Naive thymus-derived CD4-positive, alpha-beta T cell (primary cell): ENCODE measurements at regions not wholly inside any gene's neighbourhood (a gene's known extent, or its start where the extent isn't known, plus 50 kb on each side); places are given as distances from the start of the nearest gene placed in this dataset.
"Not testable (repeated sequence)": the region's sequence is repeated elsewhere in the genome, so short reads cannot be mapped to it uniquely, and the experiment has no call there.

Experiments used
- ATAC-seq: fragments of 150-1000 bp; cut with Tn5 transposase; 2 replicates; pipeline ENCODE4 v1.10.0; 2021; ENCODE audit warnings: mild to moderate bottlenecking, moderate library complexity
- CTCF ChIA-PET: fragments of 350-600 bp; sonication (Branson Sonifier 250); formaldehyde crosslinking; loops from one replicate; lab custom pipeline; 2021; ENCODE audit warnings: antibody characterized with exemption; lab: Charles Lee
- POLR2A ChIA-PET: fragments of 350-600 bp; sonication (Branson Sonifier 250); formaldehyde crosslinking; loops from one replicate; lab custom pipeline; 2021; ENCODE audit warnings: antibody characterized with exemption, inconsistent platforms; lab: Charles Lee
- DNase-seq, 9 donors: peaks; one replicate each; pipeline versions ENCODE4 v3.0.0 to v3.0.0-alpha.2; 2020 to 2022; ENCODE audit warnings: mixed read lengths in 1 of 9
- H3K27ac ChIP-seq: one replicate; pipeline ENCODE4 v1.7.0; 2013; ENCODE audit warnings: mild to moderate bottlenecking, low read depth, low read length, moderate library complexity
- H3K27me3 ChIP-seq, 2 donors: one replicate each; pipeline ENCODE4 v1.7.0; 2013; ENCODE audit warnings: low read length in 2 of 2, mild to moderate bottlenecking in 2 of 2, moderate library complexity in 2 of 2; ENCODE audit not compliant: control insufficient read depth in 2 of 2, insufficient read depth in 2 of 2
- H3K36me3 ChIP-seq, 3 experiments: 1 replicate in 2 of 3; 2 replicates in 1 of 3; pipeline ENCODE4 v1.7.0; 2013; ENCODE audit warnings: low read length in 3 of 3, mild to moderate bottlenecking in 3 of 3, moderate library complexity in 1 of 3; ENCODE audit not compliant: insufficient read depth in 3 of 3, control insufficient read depth in 2 of 3
- H3K4me1 ChIP-seq, 2 donors: one replicate each; pipeline ENCODE4 v1.7.0; 2013; ENCODE audit warnings: low read length in 2 of 2, mild to moderate bottlenecking in 2 of 2, moderate library complexity in 1 of 2; ENCODE audit not compliant: control insufficient read depth in 2 of 2, insufficient read depth in 2 of 2
- H3K4me3 ChIP-seq: 2 replicates; pipeline ENCODE4 v1.7.0; 2013; ENCODE audit warnings: mild to moderate bottlenecking, low read length
- H3K9me3 ChIP-seq, 3 experiments: 1 replicate in 2 of 3; 2 replicates in 1 of 3; pipeline ENCODE4 v1.7.0; 2013; ENCODE audit warnings: low read length in 3 of 3; ENCODE audit not compliant: control insufficient read depth in 2 of 3
- H3K27ac Mint-ChIP-seq, 9 donors: one replicate each; pipeline ENCODE4 v1.8.0; 2020 to 2022; ENCODE audit warnings: mixed read lengths in 9 of 9, mild to moderate bottlenecking in 8 of 9, moderate library complexity in 5 of 9, inconsistent platforms in 2 of 9
- H3K27me3 Mint-ChIP-seq, 5 donors: one replicate each; pipeline ENCODE4 v1.8.0; 2021 to 2022; ENCODE audit warnings: mixed read lengths in 5 of 5, mild to moderate bottlenecking in 1 of 5
- H3K36me3 Mint-ChIP-seq, 5 donors: one replicate each; pipeline ENCODE4 v1.8.0; 2020 to 2022; ENCODE audit warnings: mixed read lengths in 5 of 5, mild to moderate bottlenecking in 3 of 5, inconsistent platforms in 1 of 5
- H3K4me1 Mint-ChIP-seq, 7 donors: one replicate each; pipeline ENCODE4 v1.8.0; 2020 to 2022; ENCODE audit warnings: mixed read lengths in 7 of 7, mild to moderate bottlenecking in 3 of 7, inconsistent platforms in 1 of 7
- H3K4me3 Mint-ChIP-seq, 10 donors: one replicate each; pipeline ENCODE4 v1.8.0; 2020 to 2022; ENCODE audit warnings: mild to moderate bottlenecking in 10 of 10, mixed read lengths in 10 of 10, moderate library complexity in 6 of 10, inconsistent platforms in 2 of 10
- H3K9me3 Mint-ChIP-seq, 11 donors: one replicate each; pipeline ENCODE4 v1.8.0; 2020 to 2022; ENCODE audit warnings: mixed read lengths in 11 of 11, mild to moderate bottlenecking in 4 of 11, inconsistent platforms in 1 of 11, moderate library complexity in 1 of 11
- intact Hi-C, 2 donors: fragments of 100-400 bp; cut with micrococcal nuclease; formaldehyde crosslinking; loops; one replicate each; pipeline ENCODE4 v1.15.1; 2023

DNA sequence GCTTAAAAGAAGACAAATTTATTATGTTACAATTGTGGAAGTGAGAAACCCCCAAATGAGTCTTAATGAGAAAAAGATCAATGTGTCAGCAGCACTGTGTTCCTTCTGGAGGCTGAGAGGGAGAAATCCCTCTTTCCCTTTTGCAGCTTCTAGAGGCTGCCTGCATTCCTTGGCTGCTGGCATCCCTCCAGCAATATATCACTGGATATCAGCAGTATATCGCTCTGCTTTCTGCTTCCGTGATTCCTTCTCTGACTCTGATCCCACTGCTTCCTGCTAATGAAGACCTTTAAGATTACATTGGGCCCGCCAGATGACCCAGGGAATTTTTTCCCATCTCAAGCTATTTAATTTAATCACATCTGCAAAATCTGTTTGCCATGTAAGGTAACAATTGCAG, 1008.0 kb downstream of the RAPGEF2 start:
- intact Hi-C loops, result no loop called here
- Histone ChIP-seq H3K4me1 (no peaks in the 10 kb centered on the region), H3K27me3 (no peaks in the 10 kb centered on the region), H3K27ac (no peak overlapping the region), H3K9me3 (peaks cover 0 to 11% (median 0%) of the 10 kb centered on the region in 3 experiments), H3K4me3 (no peak overlapping the region), H3K36me3 (no peaks in the 10 kb centered on the region)
- H3K4me1 Mint-ChIP-seq, result no peaks in the 10 kb centered on the region
- H3K4me3 Mint-ChIP-seq, result no peak overlapping the region
- H3K27me3 Mint-ChIP-seq, result no peaks in the 10 kb centered on the region
- DNase-seq, result no peak
- H3K36me3 Mint-ChIP-seq, result peaks cover 0 to 5% (median 0%) of the 10 kb centered on the region in 5 donors
- CTCF ChIA-PET, result no interaction called here
- no peak overlapping the region for H3K27ac Mint-ChIP-seq
- H3K9me3 Mint-ChIP-seq, result peaks cover 9 to 41% (median 22%) of the 10 kb centered on the region in 11 donors
- ATAC-seq, result no peak
- POLR2A ChIA-PET, result no interaction called here

- intact Hi-C loops, result no loop called here
- POLR2A ChIA-PET, result no interaction called here
- H3K4me1 ChIP-seq, result no peaks in the 10 kb centered on the region
- Mint-ChIP-seq H3K36me3 (no peaks in the 10 kb centered on the region), H3K4me3 (no peak overlapping the region), H3K4me1 (no peaks in the 10 kb centered on the region), H3K27me3 (no peaks in the 10 kb centered on the region), H3K9me3 (peaks cover 0 to 28% (median 10%) of the 10 kb centered on the region in 11 donors), H3K27ac (no peak overlapping the region)
- ATAC-seq (no peak), DNase-seq (no peak)
- CTCF ChIA-PET, result no interaction called here
- H3K27ac ChIP-seq, result no peak overlapping the region
- no peaks in the 10 kb centered on the region for H3K27me3 ChIP-seq
- no peaks in the 10 kb centered on the region for H3K36me3 ChIP-seq
- no peaks in the 10 kb centered on the region for H3K9me3 ChIP-seq
- H3K4me3 ChIP-seq, result no peak overlapping the region
Observed at GRCh38 chr4:160117686-160118085, 1014.8 kb downstream of the RAPGEF2 start.

DNA sequence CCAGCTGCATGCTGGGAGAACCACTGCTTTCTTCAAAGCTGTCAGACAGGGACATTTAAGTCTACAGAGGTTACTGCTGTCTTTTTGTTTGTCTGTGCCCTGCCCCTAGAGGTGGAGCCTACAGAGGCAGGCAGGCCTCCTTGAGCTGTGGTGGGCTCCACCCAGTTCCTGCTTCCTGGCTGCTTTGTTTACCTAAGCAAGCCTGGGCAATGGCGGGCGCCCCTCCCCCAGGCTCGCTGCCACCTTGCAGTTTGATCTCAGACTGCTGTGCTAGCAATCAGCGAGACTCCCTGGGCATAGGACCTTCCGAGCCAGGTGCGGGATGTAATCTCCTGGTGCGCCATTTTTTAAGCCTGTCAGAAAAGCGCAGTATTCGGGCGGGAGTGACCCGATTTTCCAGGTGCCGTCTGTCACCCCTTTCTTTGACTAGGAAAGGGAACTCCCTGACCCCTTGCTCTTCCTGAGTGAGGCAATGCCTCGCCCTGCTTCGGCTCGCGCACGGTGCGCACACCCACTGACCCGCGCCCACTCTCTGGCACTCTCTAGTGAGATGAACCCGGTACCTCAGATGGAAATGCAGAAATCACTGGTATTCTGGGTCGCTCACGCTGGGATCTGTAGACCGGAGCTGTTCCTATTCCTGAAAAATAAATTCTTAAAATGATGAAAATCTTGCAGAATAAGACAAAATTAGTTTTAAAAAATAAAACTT, 1022.9 kb downstream of the RAPGEF2 start:
- H3K27me3 Mint-ChIP-seq, ATAC-seq, H3K4me1 ChIP-seq, H3K36me3 Mint-ChIP-seq, POLR2A ChIA-PET, H3K9me3 Mint-ChIP-seq, CTCF ChIA-PET, H3K4me3 ChIP-seq, H3K4me1 Mint-ChIP-seq, H3K9me3 ChIP-seq, H3K27me3 ChIP-seq, H3K27ac ChIP-seq, H3K36me3 ChIP-seq, intact Hi-C loops: not testable (repeated sequence)
- peak in 2 of 9 donors; percentile 1 to 14 for DNase-seq
- H3K4me3 Mint-ChIP-seq, result peak overlapping the region in 3 of 10 donors; percentile 36 to 58 (median 43)
- H3K27ac Mint-ChIP-seq, result peak overlapping the region in 1 of 9 donors; percentile 64

- no peaks in the 10 kb centered on the region for H3K4me1 Mint-ChIP-seq
- intact Hi-C loops, result no loop called here
- DNase-seq (no peak), ATAC-seq (no peak)
- no peak overlapping the region for H3K27ac Mint-ChIP-seq
- H3K4me3 ChIP-seq, result no peak overlapping the region
- H3K4me1 ChIP-seq, result no peaks in the 10 kb centered on the region
- H3K9me3 Mint-ChIP-seq, result peaks cover 3 to 16% (median 9%) of the 10 kb centered on the region in 11 donors
- peaks cover 0 to 8% (median 0%) of the 10 kb centered on the region in 5 donors for H3K36me3 Mint-ChIP-seq
- H3K27me3 ChIP-seq, result no peaks in the 10 kb centered on the region
- H3K36me3 ChIP-seq, result no peaks in the 10 kb centered on the region
- no peaks in the 10 kb centered on the region for H3K27me3 Mint-ChIP-seq
- no peak overlapping the region for H3K27ac ChIP-seq
- CTCF ChIA-PET, result no interaction called here
- H3K9me3 ChIP-seq, result peaks cover 0 to 13% (median 0%) of the 10 kb centered on the region in 3 experiments
- POLR2A ChIA-PET, result no interaction called here
- H3K4me3 Mint-ChIP-seq, result no peak overlapping the region
Observed at GRCh38 chr4:160127211-160127610, 1024.3 kb downstream of the RAPGEF2 start.

DNA sequence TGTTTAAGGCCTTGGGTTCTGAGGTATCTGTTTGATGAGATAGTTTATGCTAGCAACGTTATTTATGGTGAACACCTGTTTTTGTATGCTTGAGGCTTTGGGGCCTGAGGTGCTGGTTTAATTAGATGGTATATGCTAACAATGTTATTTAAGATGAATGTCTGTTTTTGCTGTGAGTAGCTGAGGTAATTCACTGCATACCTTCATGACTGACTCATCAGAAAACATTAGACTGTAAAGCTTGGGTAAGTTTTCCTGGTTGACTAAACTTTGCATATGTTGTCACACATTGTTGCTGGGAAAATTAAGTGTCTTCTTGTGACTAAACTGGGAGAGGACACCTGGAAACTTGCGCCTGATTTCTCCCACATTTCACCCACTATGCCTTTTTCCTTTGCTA, 1026.6 kb downstream of the RAPGEF2 start:
- H3K27me3 Mint-ChIP-seq, result no peaks in the 10 kb centered on the region
- peaks cover 0 to 13% (median 0%) of the 10 kb centered on the region in 3 experiments for H3K9me3 ChIP-seq
- no peaks in the 10 kb centered on the region for H3K36me3 ChIP-seq
- CTCF ChIA-PET, result no interaction called here
- H3K4me1 ChIP-seq, result no peaks in the 10 kb centered on the region
- intact Hi-C loops, result no loop called here
- no peak overlapping the region for H3K27ac ChIP-seq
- no peaks in the 10 kb centered on the region for H3K4me1 Mint-ChIP-seq
- no peak overlapping the region for H3K4me3 Mint-ChIP-seq
- no peak overlapping the region for H3K4me3 ChIP-seq
- no peaks in the 10 kb centered on the region for H3K27me3 ChIP-seq
- H3K9me3 Mint-ChIP-seq, result peaks cover 10 to 26% (median 17%) of the 10 kb centered on the region in 11 donors
- H3K36me3 Mint-ChIP-seq, result peaks cover 0 to 9% (median 0%) of the 10 kb centered on the region in 5 donors
- H3K27ac Mint-ChIP-seq, result no peak overlapping the region
- POLR2A ChIA-PET, result no interaction called here
- ATAC-seq (no peak), DNase-seq (no peak)

DNA sequence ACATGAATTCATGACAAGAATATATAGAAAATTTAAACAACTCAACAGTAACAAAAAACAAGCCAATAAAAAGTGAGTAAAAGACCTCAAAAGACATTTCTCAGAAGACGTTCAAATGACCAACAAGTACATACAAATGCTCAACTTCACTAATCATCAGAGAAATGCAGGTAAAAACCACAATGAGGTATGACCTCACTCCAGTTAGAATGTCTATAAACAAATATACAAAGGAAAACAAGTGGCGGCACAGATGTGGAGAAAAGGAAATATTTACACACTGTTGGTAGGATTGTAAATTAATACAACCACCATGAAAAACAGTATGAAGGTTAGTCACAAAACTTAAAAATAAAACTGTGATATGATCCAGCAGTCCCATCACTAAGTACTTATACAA, 1033.1 kb downstream of the RAPGEF2 start:
- Mint-ChIP-seq H3K27me3 (no peaks in the 10 kb centered on the region), H3K4me1 (no peaks in the 10 kb centered on the region), H3K27ac (no peak overlapping the region), H3K9me3 (peaks cover 9 to 48% (median 21%) of the 10 kb centered on the region in 11 donors), H3K36me3 (peaks cover 0 to 5% (median 0%) of the 10 kb centered on the region in 5 donors), H3K4me3 (no peak overlapping the region)
- no peak for ATAC-seq
- H3K36me3 ChIP-seq, result no peaks in the 10 kb centered on the region
- H3K9me3 ChIP-seq, result peaks cover 0 to 8% (median 0%) of the 10 kb centered on the region in 3 experiments
- DNase-seq, result no peak
- no peaks in the 10 kb centered on the region for H3K27me3 ChIP-seq
- no peak overlapping the region for H3K4me3 ChIP-seq
- POLR2A ChIA-PET, result no interaction called here
- no peaks in the 10 kb centered on the region for H3K4me1 ChIP-seq
- CTCF ChIA-PET, result no interaction called here
- no peak overlapping the region for H3K27ac ChIP-seq
- intact Hi-C loops, result no loop called here

DNA sequence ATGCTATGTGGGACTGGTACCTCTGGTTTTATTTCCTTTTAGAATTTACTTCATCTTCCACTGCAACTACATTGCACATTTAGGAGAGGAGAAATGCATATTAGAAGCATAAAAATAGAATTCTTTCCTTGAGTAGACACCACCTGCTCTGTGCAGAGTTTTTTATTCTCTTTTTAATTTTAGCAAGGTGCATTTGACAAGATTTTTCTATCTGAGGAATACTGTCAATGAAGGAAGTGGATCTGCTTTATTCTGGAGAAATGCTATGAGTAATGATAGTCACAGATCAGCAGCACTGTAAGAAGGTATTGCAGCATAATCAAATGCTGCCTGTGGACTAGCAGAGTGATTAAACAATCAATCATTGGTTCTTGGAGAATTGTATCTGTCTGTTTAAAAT, 1038.3 kb downstream of the RAPGEF2 start:
- Mint-ChIP-seq H3K4me1 (no peaks in the 10 kb centered on the region), H3K27me3 (no peaks in the 10 kb centered on the region), H3K27ac (no peak overlapping the region), H3K9me3 (peaks cover 0 to 20% (median 5%) of the 10 kb centered on the region in 11 donors), H3K4me3 (no peak overlapping the region), H3K36me3 (no peaks in the 10 kb centered on the region)
- no peak for ATAC-seq
- no peaks in the 10 kb centered on the region for H3K4me1 ChIP-seq
- no peak overlapping the region for H3K4me3 ChIP-seq
- POLR2A ChIA-PET, result no interaction called here
- no peak overlapping the region for H3K27ac ChIP-seq
- DNase-seq, result no peak
- no peaks in the 10 kb centered on the region for H3K36me3 ChIP-seq
- no peaks in the 10 kb centered on the region for H3K27me3 ChIP-seq
- intact Hi-C loops, result no loop called here
- H3K9me3 ChIP-seq, result peaks cover 0 to 3% (median 0%) of the 10 kb centered on the region in 3 experiments
- CTCF ChIA-PET, result no interaction called here
